Lower lobe of right lung (tissue), 2 donors: ENCODE measurements at regions not wholly inside any gene's neighbourhood (a gene's known extent, or its start where the extent isn't known, plus 50 kb on each side); places are given as distances from the start of the nearest gene placed in this dataset.

Experiments used
- ATAC-seq, 2 donors: fragments of 200-7000 bp; cut with Tn5 transposase; one replicate each; pipeline ENCODE4 v1.9.1; 2020 to 2022; ENCODE audit warnings: mild to moderate bottlenecking in 2 of 2, moderate library complexity in 2 of 2
- DNase-seq: peaks from one replicate; pipeline ENCODE4 v3.0.0-alpha.2; 2020
- H3K27ac ChIP-seq: fragments of 200-600 bp; one replicate; pipeline ENCODE4 v1.8.0; 2022
- H3K27me3 ChIP-seq: fragments of 200-600 bp; one replicate; pipeline ENCODE4 v1.8.0; 2022; ENCODE audit warnings: low read depth
- H3K36me3 ChIP-seq: fragments of 200-600 bp; one replicate; pipeline ENCODE4 v1.8.0; 2022; ENCODE audit warnings: mild to moderate bottlenecking
- H3K4me1 ChIP-seq: fragments of 200-600 bp; one replicate; pipeline ENCODE4 v1.8.0; 2022
- H3K4me3 ChIP-seq: fragments of 200-600 bp; one replicate; pipeline ENCODE4 v1.8.0; 2022; ENCODE audit warnings: mild to moderate bottlenecking
- H3K9me3 ChIP-seq: fragments of 200-600 bp; one replicate; pipeline ENCODE4 v1.8.0; 2022
- CTCF ChIP-seq: fragments of 200-600 bp; IDR thresholded peaks from one replicate; pipeline ENCODE4 v1.8.0; 2022; ENCODE audit warnings: antibody characterized with exemption, mild to moderate bottlenecking
- intact Hi-C: fragments of 100-400 bp; cut with DNase I; formaldehyde crosslinking; loops from one replicate; pipeline ENCODE4 v1.11.0; 2022
- donor health status: DM: no; HTN: yes; CAD: no; lungs with severe emphysema.

GRCh38 chr3:38964646-38965045 lies 87.1 kb downstream of the SCN11A start:
- Histone ChIP-seq H3K36me3 (no peaks in the 10 kb centered on the region), H3K27me3 (peaks cover 5% of the 10 kb centered on the region), H3K27ac (no peak overlapping the region), H3K4me3 (no peak overlapping the region), H3K9me3 (no peaks in the 10 kb centered on the region), H3K4me1 (no peaks in the 10 kb centered on the region)
- TF ChIP-seq CTCF, result no peak
- ATAC-seq (no peak), DNase-seq (no peak)
- intact Hi-C loops, result no loop called here

GRCh38 chr3:38964204-38964603 lies 87.5 kb downstream of the SCN11A start:
- H3K4me1 ChIP-seq, result no peaks in the 10 kb centered on the region
- no peaks in the 10 kb centered on the region for H3K36me3 ChIP-seq
- DNase-seq (no peak), ATAC-seq (no peak)
- intact Hi-C loops, result no loop called here
- H3K4me3 ChIP-seq, result no peak overlapping the region
- TF ChIP-seq CTCF, result no peak
- no peak overlapping the region for H3K27ac ChIP-seq
- no peaks in the 10 kb centered on the region for H3K9me3 ChIP-seq
- peaks cover 4% of the 10 kb centered on the region for H3K27me3 ChIP-seq

GRCh38 chr3:38960953-38961622 lies 90.7 kb downstream of the SCN11A start:
- Histone ChIP-seq H3K27me3 (no peaks in the 10 kb centered on the region), H3K4me1 (no peaks in the 10 kb centered on the region), H3K4me3 (no peak overlapping the region), H3K27ac (no peak overlapping the region), H3K36me3 (no peaks in the 10 kb centered on the region), H3K9me3 (no peaks in the 10 kb centered on the region)
- TF ChIP-seq CTCF, result peak; percentile 68
- DNase-seq (no peak), ATAC-seq (peak; percentile 82 to 86)
- intact Hi-C loops, result no loop called here

GRCh38 chr3:38960042-38960622 lies 91.6 kb downstream of the SCN11A start:
- Histone ChIP-seq H3K36me3 (no peaks in the 10 kb centered on the region), H3K4me1 (no peaks in the 10 kb centered on the region), H3K9me3 (no peaks in the 10 kb centered on the region), H3K27ac (no peak overlapping the region), H3K4me3 (no peak overlapping the region), H3K27me3 (no peaks in the 10 kb centered on the region)
- DNase-seq (no peak), ATAC-seq (no peak)
- intact Hi-C loops, result no loop called here
- TF ChIP-seq CTCF, result no peak

- Histone ChIP-seq H3K4me1 (no peaks in the 10 kb centered on the region), H3K36me3 (no peaks in the 10 kb centered on the region), H3K9me3 (no peaks in the 10 kb centered on the region), H3K27ac (no peak overlapping the region), H3K4me3 (no peak overlapping the region), H3K27me3 (no peaks in the 10 kb centered on the region)
- ATAC-seq (no peak), DNase-seq (no peak)
- TF ChIP-seq CTCF, result no peak
- intact Hi-C loops, result no loop called here
Observed at GRCh38 chr3:38958026-38958720, 93.6 kb downstream of the SCN11A start.
